WTC11 (cell line): ENCODE measurements at regions not wholly inside any gene's neighbourhood (a gene's known extent, or its start where the extent isn't known, plus 50 kb on each side); places are given as distances from the start of the nearest gene placed in this dataset.

Experiments
- ATAC-seq: fragments of 200-7000 bp; cut with Tn5 transposase; 2 replicates; pipeline ENCODE4 v1.10.0; 2021; ENCODE audit warnings: mild to moderate bottlenecking, moderate library complexity
- CTCF ChIA-PET: fragments of 300-600 bp; sonication (Branson Sonifier 250); formaldehyde crosslinking; loops from one replicate; lab custom pipeline; 2021; ENCODE audit warnings: antibody characterized with exemption; lab: Charles Lee
- POLR2A ChIA-PET: fragments of 350-600 bp; sonication (Branson Sonifier 250); formaldehyde crosslinking; loops from one replicate; lab custom pipeline; 2021; ENCODE audit warnings: antibody characterized with exemption; lab: Charles Lee
- DNase-seq: peaks from one replicate; pipeline ENCODE4 v3.0.0; 2021; ENCODE audit warnings: low spot score
- H3K27ac Mint-ChIP-seq: 2 replicates; pipeline ENCODE4 v1.8.0; 2021; ENCODE audit warnings: mixed read lengths
- H3K27me3 Mint-ChIP-seq: 2 replicates; pipeline ENCODE4 v1.8.0; 2021; ENCODE audit warnings: low read depth, mild to moderate bottlenecking, moderate library complexity, mixed read lengths
- H3K36me3 Mint-ChIP-seq: 2 replicates; pipeline ENCODE4 v1.8.0; 2021; ENCODE audit warnings: mixed read lengths
- H3K4me1 Mint-ChIP-seq: 2 replicates; pipeline ENCODE4 v1.8.0; 2022; ENCODE audit warnings: mixed read lengths
- H3K4me3 Mint-ChIP-seq: 2 replicates; pipeline ENCODE4 v1.8.0; 2021; ENCODE audit warnings: mild to moderate bottlenecking, moderate library complexity, mixed read lengths
- H3K9me3 Mint-ChIP-seq: 2 replicates; pipeline ENCODE4 v1.8.0; 2021; ENCODE audit warnings: mixed read lengths
- GABPB1 ChIP-seq: sonication (generic); formaldehyde crosslinking; IDR thresholded peaks from 2 replicates; pipeline ENCODE4 v1.8.1; 2023; ENCODE audit warnings: mild to moderate bottlenecking, missing genetic modification reagents
- HMGA2 ChIP-seq: fragments of 250-450 bp; sonication (Bioruptor Pico); IDR thresholded peaks from 2 replicates; pipeline ENCODE4 v1.4.0; 2021; ENCODE audit warnings: mild to moderate bottlenecking, moderate library complexity
- PREB ChIP-seq: sonication (generic); formaldehyde crosslinking; IDR thresholded peaks from 2 replicates; pipeline ENCODE4 v1.8.1; 2022; ENCODE audit warnings: mild to moderate bottlenecking, missing genetic modification reagents, moderate library complexity, borderline replicate concordance
- TCF7 ChIP-seq: sonication (generic); formaldehyde crosslinking; IDR thresholded peaks from 2 replicates; pipeline ENCODE4 v1.8.0; 2022; ENCODE audit warnings: mild to moderate bottlenecking, low read depth, missing genetic modification reagents, moderate library complexity
- TEAD4 ChIP-seq: sonication (generic); formaldehyde crosslinking; IDR thresholded peaks from 2 replicates; pipeline ENCODE4 v1.8.0; 2022; ENCODE audit warnings: mild to moderate bottlenecking, missing genetic modification reagents
- ZNF121 ChIP-seq: sonication (generic); formaldehyde crosslinking; IDR thresholded peaks from 2 replicates; pipeline ENCODE4 v1.8.0; 2023; ENCODE audit warnings: missing genetic modification reagents
- ZNF281 ChIP-seq: sonication (generic); formaldehyde crosslinking; IDR thresholded peaks from 2 replicates; pipeline ENCODE4 v1.8.0; 2023; ENCODE audit warnings: mild to moderate bottlenecking, missing genetic modification reagents
- ZNF317 ChIP-seq: sonication (generic); formaldehyde crosslinking; IDR thresholded peaks from 2 replicates; pipeline ENCODE4 v1.8.1; 2023; ENCODE audit warnings: low read depth, mild to moderate bottlenecking, moderate library complexity, missing genetic modification reagents, borderline replicate concordance
- ZNF532 ChIP-seq: fragments of 250-450 bp; sonication (Bioruptor Pico); IDR thresholded peaks from 2 replicates; pipeline ENCODE4 v1.9.0; 2021; ENCODE audit warnings: mild to moderate bottlenecking, borderline replicate concordance
- ZNF671 ChIP-seq: fragments of 250-450 bp; sonication (Bioruptor Pico); IDR thresholded peaks from 2 replicates; pipeline ENCODE4 v1.8.0; 2021; ENCODE audit warnings: mild to moderate bottlenecking
- ZSCAN18 ChIP-seq: fragments of 250-450 bp; sonication (Bioruptor Pico); IDR thresholded peaks from 2 replicates; pipeline ENCODE4 v2.1.2; 2022; ENCODE audit warnings: mild to moderate bottlenecking, moderate library complexity
- TF ChIP-seq, protein P1 (sequence below): sonication (generic); formaldehyde crosslinking; IDR thresholded peaks from 2 replicates; pipeline ENCODE4 v1.8.0; 2022; ENCODE audit warnings: mild to moderate bottlenecking, missing genetic modification reagents
- TF ChIP-seq, protein P2 (sequence below): sonication (generic); formaldehyde crosslinking; IDR thresholded peaks from 2 replicates; pipeline ENCODE4 v1.8.0; 2022; ENCODE audit warnings: mild to moderate bottlenecking, missing genetic modification reagents

GRCh38 chr2:147772781-147773180 lies 72.0 kb upstream of the ACVR2A start (continued):
- TF ChIP-seq ZNF532 (CRISPR knock-in tag), result no peak

GRCh38 chr2:147763861-147764260 lies 81.0 kb upstream of the ACVR2A start:
- Mint-ChIP-seq H3K4me1 (no peaks in the 10 kb centered on the region), H3K27ac (no peak overlapping the region), H3K36me3 (peaks cover 32% of the 10 kb centered on the region), H3K9me3 (peaks cover 45% of the 10 kb centered on the region), H3K4me3 (no peak overlapping the region), H3K27me3 (peaks cover 7% of the 10 kb centered on the region; the same call in 1 of the 2 replicates)
- DNase-seq, result no peak
- no peak for TF ChIP-seq ZNF121 (CRISPR knock-in tag)
- no peak for TF ChIP-seq GABPB1
- no peak for TF ChIP-seq TEAD4 (CRISPR knock-in tag)
- no peak for TF ChIP-seq PREB (CRISPR knock-in tag)
- TF ChIP-seq ZNF671 (CRISPR knock-in tag), result no peak
- no peak for TF ChIP-seq ZSCAN18
- TF ChIP-seq, protein P1, sequence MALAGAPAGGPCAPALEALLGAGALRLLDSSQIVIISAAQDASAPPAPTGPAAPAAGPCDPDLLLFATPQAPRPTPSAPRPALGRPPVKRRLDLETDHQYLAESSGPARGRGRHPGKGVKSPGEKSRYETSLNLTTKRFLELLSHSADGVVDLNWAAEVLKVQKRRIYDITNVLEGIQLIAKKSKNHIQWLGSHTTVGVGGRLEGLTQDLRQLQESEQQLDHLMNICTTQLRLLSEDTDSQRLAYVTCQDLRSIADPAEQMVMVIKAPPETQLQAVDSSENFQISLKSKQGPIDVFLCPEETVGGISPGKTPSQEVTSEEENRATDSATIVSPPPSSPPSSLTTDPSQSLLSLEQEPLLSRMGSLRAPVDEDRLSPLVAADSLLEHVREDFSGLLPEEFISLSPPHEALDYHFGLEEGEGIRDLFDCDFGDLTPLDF (CRISPR knock-in tag), result no peak
- no peak for TF ChIP-seq TCF7 (CRISPR knock-in tag)
- TF ChIP-seq ZNF532 (CRISPR knock-in tag), result no peak
- no peak for TF ChIP-seq HMGA2 (CRISPR knock-in tag)
- TF ChIP-seq, protein P2, sequence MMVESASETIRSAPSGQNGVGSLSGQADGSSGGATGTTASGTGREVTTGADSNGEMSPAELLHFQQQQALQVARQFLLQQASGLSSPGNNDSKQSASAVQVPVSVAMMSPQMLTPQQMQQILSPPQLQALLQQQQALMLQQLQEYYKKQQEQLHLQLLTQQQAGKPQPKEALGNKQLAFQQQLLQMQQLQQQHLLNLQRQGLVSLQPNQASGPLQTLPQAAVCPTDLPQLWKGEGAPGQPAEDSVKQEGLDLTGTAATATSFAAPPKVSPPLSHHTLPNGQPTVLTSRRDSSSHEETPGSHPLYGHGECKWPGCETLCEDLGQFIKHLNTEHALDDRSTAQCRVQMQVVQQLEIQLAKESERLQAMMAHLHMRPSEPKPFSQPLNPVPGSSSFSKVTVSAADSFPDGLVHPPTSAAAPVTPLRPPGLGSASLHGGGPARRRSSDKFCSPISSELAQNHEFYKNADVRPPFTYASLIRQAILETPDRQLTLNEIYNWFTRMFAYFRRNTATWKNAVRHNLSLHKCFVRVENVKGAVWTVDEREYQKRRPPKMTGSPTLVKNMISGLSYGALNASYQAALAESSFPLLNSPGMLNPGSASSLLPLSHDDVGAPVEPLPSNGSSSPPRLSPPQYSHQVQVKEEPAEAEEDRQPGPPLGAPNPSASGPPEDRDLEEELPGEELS (CRISPR knock-in tag), result no peak
- no peak for TF ChIP-seq ZNF281 (CRISPR knock-in tag)
- no peak for TF ChIP-seq ZNF317 (CRISPR knock-in tag)
- ChIA-PET CTCF (no interaction called here), POLR2A (no interaction called here)
- ATAC-seq, result no peak
